Type B pancreatic cell (in vitro differentiated cells): ENCODE measurements at regions not wholly inside any gene's neighbourhood (a gene's known extent, or its start where the extent isn't known, plus 50 kb on each side); places are given as distances from the start of the nearest gene placed in this dataset.

Source experiments
- DNase-seq: peaks from one replicate; pipeline ENCODE4 v3.0.0; 2021; ENCODE audit warnings: mixed read lengths; ENCODE audit not compliant: unreplicated experiment; ENCODE audit errors: extremely low spot score
- H3K27ac Mint-ChIP-seq: 2 replicates; pipeline ENCODE4 v1.8.0; 2021; ENCODE audit warnings: mild to moderate bottlenecking, mixed read lengths
- H3K27me3 Mint-ChIP-seq: 2 replicates; pipeline ENCODE4 v1.8.0; 2021; ENCODE audit warnings: mixed read lengths
- H3K36me3 Mint-ChIP-seq: 2 replicates; pipeline ENCODE4 v1.8.0; 2021; ENCODE audit warnings: mixed read lengths
- H3K4me1 Mint-ChIP-seq: one replicate; pipeline ENCODE4 v1.8.0; 2021; ENCODE audit warnings: mixed read lengths; ENCODE audit not compliant: unreplicated experiment
- H3K4me3 Mint-ChIP-seq: 2 replicates; pipeline ENCODE4 v1.8.0; 2021; ENCODE audit warnings: mild to moderate bottlenecking, mixed read lengths
- H3K9me3 Mint-ChIP-seq: 2 replicates; pipeline ENCODE4 v1.8.0; 2021; ENCODE audit warnings: mixed read lengths
- TF ChIP-seq, protein P1 (sequence below): fragments of 200-600 bp; sonication (generic); conservative IDR thresholded peaks from 2 replicates; pipeline ENCODE4 v1.5.0; 2021; ENCODE audit warnings: antibody characterized with exemption, mild to moderate bottlenecking

DNA sequence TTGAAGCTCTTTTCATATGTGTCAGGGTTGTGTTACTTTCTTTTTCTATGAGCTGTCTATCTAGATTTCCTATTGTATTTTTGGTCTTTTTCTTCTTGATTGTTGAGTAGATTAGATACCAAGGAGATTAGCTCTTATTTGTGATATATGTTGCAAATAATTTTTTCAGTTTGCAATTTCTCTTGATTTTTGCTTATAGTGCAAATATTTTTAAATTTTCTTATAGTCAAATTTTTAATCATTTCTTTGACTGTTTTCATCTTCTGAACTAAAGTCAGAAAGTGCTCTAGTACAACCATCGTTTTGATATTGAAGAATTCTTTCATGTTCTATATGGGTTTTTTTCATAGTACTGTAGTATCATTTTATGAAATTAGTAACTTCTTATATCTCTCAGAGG lies 193.7 kb downstream of the OSTF1 start:
- H3K4me1 Mint-ChIP-seq: no peaks in the 10 kb centered on the region
- H3K4me3 Mint-ChIP-seq: no peak overlapping the region
- no peak for DNase-seq
- H3K9me3 Mint-ChIP-seq: peaks cover 22% of the 10 kb centered on the region
- TF ChIP-seq, protein P1, sequence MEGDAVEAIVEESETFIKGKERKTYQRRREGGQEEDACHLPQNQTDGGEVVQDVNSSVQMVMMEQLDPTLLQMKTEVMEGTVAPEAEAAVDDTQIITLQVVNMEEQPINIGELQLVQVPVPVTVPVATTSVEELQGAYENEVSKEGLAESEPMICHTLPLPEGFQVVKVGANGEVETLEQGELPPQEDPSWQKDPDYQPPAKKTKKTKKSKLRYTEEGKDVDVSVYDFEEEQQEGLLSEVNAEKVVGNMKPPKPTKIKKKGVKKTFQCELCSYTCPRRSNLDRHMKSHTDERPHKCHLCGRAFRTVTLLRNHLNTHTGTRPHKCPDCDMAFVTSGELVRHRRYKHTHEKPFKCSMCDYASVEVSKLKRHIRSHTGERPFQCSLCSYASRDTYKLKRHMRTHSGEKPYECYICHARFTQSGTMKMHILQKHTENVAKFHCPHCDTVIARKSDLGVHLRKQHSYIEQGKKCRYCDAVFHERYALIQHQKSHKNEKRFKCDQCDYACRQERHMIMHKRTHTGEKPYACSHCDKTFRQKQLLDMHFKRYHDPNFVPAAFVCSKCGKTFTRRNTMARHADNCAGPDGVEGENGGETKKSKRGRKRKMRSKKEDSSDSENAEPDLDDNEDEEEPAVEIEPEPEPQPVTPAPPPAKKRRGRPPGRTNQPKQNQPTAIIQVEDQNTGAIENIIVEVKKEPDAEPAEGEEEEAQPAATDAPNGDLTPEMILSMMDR: no peak
- H3K27ac Mint-ChIP-seq: no peak overlapping the region
- no peaks in the 10 kb centered on the region for H3K27me3 Mint-ChIP-seq
- H3K36me3 Mint-ChIP-seq: no peaks in the 10 kb centered on the region

DNA sequence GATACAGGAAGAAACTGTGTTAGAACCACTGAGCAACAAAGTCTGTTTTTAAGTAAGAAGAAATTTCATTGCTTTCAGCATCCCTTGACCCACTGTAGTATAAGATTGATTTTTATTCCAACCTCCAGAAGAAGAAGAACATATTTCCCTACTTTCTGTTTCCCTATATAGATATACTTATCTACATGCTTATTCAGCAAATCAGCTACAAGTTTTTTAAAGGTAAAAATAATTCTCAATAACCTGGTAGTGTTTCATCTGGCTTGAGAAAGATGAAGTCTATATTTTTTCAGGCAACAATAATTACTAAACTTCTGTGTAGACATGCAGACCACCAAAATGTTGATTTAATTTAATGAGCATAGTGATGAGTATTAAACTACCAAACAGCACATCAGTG lies 201.0 kb downstream of the OSTF1 start:
- no peak for DNase-seq
- no peaks in the 10 kb centered on the region for H3K4me1 Mint-ChIP-seq
- peaks cover 15% of the 10 kb centered on the region for H3K9me3 Mint-ChIP-seq
- TF ChIP-seq, protein P1: no peak
- H3K36me3 Mint-ChIP-seq: no peaks in the 10 kb centered on the region
- H3K27ac Mint-ChIP-seq: no peak overlapping the region
- no peak overlapping the region for H3K4me3 Mint-ChIP-seq
- H3K27me3 Mint-ChIP-seq: no peaks in the 10 kb centered on the region

DNA sequence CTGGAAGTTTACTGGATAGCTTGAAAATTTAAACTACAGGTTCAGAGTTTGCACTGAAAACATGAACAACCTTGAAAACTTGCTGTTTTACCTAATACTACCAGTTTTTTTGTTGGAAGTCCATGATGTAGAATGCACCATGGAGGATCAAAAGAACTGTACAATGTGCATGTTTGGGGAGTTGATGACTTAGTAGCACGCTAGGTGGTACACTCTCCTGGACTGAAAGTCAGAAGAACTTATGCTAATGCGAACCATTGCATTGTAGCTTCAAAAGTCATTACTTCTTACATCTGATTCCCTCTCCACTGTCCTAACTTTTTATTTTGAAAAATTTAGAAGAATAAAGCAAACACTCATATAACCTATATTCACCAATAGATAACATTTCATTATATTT lies 211.0 kb downstream of the OSTF1 start:
- Mint-ChIP-seq H3K4me1 (no peaks in the 10 kb centered on the region), H3K9me3 (peaks cover 14% of the 10 kb centered on the region), H3K27ac (no peak overlapping the region), H3K36me3 (no peaks in the 10 kb centered on the region), H3K27me3 (no peaks in the 10 kb centered on the region), H3K4me3 (no peak overlapping the region)
- TF ChIP-seq, protein P1: no peak
- no peak for DNase-seq

DNA sequence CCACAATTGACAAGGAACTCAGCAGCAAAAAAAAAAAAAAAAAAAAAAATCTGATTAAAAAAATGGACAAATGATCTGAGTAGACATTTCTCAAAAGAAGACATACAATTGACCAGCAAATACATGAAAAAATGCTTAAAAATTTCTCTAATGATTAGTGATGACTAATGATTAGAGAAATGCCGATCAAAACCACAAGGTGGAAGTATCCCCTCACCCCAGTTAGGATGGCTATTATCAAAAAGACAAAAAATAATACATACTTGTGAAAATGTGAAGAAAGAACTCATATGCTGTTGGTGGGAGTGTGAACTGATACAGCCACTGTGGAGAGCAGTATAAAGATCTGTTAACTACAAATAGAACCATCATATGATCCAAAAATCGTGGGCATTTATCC lies 245.3 kb downstream of the OSTF1 start:
- H3K36me3 Mint-ChIP-seq: no peaks in the 10 kb centered on the region
- no peaks in the 10 kb centered on the region for H3K4me1 Mint-ChIP-seq
- H3K4me3 Mint-ChIP-seq: no peak overlapping the region
- TF ChIP-seq, protein P1: peak; percentile 63
- H3K9me3 Mint-ChIP-seq: no peaks in the 10 kb centered on the region
- DNase-seq: no peak
- H3K27me3 Mint-ChIP-seq: no peaks in the 10 kb centered on the region
- no peak overlapping the region for H3K27ac Mint-ChIP-seq

DNA sequence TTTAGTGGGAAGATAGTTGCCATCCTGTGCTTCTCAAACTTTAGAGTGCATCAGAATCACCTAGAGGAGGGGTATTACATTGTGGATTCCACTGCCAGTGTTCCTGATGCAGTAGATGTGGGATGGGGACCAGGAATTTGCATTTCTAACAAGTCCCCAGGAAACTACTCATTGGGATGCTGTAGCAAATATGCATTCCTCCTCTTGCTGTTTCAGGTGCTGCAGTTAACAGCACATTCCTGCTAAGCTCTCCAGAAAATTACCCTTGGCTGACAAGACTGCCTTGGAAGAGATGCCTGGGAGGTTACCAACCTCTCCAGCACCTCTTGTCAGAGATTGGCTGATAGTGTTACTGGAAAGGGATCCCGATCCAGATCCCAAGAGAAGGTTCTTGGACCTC lies 270.5 kb downstream of the OSTF1 start:
- no peak overlapping the region for H3K4me3 Mint-ChIP-seq
- peaks cover 7% of the 10 kb centered on the region for H3K9me3 Mint-ChIP-seq
- DNase-seq: no peak
- H3K27me3 Mint-ChIP-seq: no peaks in the 10 kb centered on the region
- no peaks in the 10 kb centered on the region for H3K4me1 Mint-ChIP-seq
- TF ChIP-seq, protein P1: no peak
- H3K27ac Mint-ChIP-seq: no peak overlapping the region
- H3K36me3 Mint-ChIP-seq: peaks cover 5% of the 10 kb centered on the region

DNA sequence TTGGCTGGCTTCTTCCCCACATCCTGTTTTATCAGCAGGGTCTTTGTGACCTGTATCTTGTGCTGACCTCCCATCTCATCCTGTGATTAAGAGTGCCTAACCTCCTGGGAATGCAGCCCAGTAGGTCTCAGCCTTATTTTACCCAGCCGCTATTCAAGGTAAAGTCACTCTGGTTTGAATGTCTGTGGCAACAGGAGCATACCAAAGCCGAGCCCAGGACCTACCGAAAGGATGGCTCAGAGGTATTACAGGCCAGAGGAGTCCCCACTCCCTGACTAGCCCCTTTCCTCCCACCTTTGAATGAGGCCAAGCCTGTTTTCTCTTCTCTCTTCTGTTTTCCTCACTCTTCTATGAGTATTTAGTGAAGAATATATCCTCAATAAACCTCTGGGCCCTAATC lies 271.3 kb downstream of the OSTF1 start:
- Mint-ChIP-seq H3K27me3 (no peaks in the 10 kb centered on the region), H3K27ac (no peak overlapping the region), H3K36me3 (peaks cover 5% of the 10 kb centered on the region), H3K4me1 (no peaks in the 10 kb centered on the region), H3K9me3 (peaks cover 7% of the 10 kb centered on the region), H3K4me3 (no peak overlapping the region)
- TF ChIP-seq, protein P1: no peak
- no peak for DNase-seq
